ENCODE measurements at regions not wholly inside any gene's neighbourhood (a gene's known extent, or its start where the extent isn't known, plus 50 kb on each side); places are given as distances from the start of the nearest gene placed in this dataset.

DNA sequence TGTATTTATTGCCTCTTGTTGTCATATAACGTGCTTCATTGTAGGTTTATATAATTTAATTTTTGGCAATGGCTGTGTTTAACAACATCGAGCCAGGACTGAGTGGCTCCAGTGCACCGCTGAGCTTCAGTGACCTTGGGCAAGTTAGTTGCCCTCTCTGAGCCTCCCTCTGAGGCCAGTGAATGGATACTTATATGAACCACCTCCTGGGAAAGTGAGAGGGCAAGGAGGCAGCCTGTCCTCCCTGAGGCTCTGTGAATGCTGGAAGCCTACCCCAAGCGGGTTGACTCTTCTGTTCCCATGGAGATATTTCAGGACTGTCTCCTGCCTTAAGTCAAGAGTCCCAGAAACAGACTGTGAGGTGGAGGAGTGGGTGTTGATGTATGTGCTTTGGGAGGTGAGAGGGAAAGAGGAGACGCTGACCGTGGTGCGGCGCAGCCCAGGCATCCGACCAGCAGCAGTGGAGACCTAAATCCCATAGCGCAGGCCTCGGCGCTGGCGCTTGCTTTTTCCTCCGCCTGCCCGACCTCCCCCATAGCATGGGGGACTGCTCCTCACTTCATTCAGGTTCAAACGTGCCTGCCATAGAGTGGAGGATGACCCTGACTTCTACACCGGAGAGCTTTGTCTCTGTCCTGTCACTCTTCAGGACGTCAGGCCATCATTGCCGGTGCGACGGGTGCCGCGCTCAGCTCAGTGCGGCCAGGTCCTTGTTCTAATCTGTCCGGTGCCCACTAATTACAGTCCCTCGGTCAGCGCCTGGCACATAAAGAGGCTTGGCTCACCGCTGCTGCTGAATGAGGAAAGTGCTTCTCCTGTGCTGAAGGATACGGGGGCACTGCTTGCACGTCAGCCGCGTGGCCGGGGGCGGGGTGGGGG, 167.3 kb upstream of the HS6ST1 start:
- H3K4me3 ChIP-seq (ENCODE audit: low read depth, low read length), result no peak overlapping the region
- no peak for DNase-seq (ENCODE audit: low read depth)
- no peak for TF ChIP-seq CTCF (IDR thresholded peaks at IDR 0.05; ENCODE audit: control insufficient read depth, extremely low read depth, insufficient read depth)

DNA sequence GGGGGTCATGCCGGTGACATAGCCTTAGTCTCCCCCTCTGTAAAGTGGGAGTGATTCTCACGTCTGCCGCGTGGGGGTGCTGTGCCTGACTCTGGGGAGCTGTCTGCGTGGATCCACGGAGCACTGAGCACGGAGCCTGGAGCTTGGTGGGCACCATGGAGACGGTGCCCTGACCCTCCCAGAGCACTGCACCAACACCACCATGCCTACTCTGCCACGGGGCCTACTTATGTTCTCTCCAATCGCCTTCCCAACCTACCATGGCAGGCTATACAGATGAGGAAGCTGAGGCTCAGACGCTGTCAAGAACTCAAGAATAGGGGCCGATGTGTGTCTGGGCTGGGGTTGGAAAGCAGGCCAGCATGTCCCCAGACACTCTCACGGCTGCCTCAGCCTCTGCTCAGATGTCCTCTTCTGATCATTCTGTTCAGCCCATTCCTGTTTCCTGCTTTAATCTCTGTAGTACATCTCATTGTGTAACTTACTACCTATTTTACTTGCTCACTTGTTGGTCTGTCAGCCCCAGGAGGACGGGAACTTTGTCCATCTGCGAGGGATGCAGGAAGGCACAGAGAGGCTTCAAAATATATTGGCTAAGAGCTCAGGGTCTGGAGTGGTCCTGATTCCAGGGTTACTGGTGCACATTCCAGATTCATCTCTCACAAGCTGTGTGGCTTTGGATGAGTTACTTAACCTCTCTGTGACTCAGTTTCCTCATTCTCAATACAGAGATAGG, 168.1 kb upstream of the HS6ST1 start:
- DNase-seq (ENCODE audit: low read depth), result no peak
- H3K4me3 ChIP-seq (ENCODE audit: low read depth, low read length), result no peak overlapping the region

DNA sequence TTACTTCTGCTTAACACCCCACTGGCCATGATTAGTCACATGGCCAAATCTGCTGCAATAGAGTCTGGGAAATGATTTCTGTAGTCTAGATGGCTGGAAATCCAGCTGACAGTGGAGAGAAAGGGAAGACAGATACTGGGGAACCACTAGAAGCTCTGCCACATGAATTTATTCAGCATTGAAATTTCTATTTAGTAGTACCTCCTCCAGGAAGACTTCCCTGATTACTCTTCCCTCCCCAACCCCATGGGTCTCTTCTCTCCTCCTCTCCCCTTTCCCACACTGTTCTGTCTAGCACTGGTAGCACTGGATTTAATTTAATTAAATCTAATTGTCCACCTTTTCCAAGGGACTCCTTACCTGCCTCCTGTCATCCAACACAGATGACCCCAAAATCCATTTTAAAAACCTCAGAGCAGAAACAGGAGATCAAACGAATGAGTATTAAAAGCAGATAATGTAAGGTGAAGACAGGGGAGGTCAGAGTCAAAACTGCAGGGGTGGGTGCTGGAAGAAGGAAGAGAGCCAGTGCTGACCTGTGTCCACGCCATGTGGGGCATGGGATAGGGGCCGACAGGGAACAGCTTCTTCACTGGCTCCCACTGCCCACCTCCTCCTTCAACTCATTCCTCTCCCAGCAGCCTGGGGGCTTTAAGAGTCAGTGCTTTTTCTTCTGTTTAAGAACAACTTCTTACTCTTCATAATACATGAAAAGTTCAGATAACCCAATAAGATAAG, 169.2 kb upstream of the HS6ST1 start:
- DNase-seq (ENCODE audit: low read depth), result no peak
- no peak overlapping the region for H3K4me3 ChIP-seq (ENCODE audit: low read depth, low read length)

More for the DNA sequence above, 168.1 kb upstream of the HS6ST1 start:
- TF ChIP-seq CTCF (IDR thresholded peaks at IDR 0.05; ENCODE audit: control insufficient read depth, extremely low read depth, insufficient read depth), result no peak

DNA sequence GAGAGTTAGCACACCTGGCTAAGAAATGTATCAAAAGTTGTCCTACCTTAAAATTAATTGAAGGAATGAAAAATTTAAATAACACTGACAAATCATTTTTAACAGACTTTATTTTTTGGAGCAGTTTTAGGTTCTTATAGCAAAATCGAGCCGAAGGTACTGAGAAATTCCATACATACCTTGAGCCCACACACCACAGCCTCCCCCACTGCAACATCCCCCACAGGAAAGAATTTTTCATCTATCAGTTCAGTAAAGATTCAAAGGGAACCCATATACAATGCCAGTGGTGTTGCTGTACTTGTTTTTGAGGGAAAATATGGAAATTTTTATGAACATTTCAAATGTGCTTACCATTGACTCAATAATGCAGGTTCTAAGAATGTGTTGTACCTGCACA, 169.8 kb upstream of the HS6ST1 start:
- no peak for DNase-seq (ENCODE audit: low read depth)
- no peak for TF ChIP-seq CTCF (IDR thresholded peaks at IDR 0.05; ENCODE audit: control insufficient read depth, extremely low read depth, insufficient read depth)
- no peak overlapping the region for H3K4me3 ChIP-seq (ENCODE audit: low read depth, low read length)

More for the DNA sequence above, 169.2 kb upstream of the HS6ST1 start:
- TF ChIP-seq CTCF (IDR thresholded peaks at IDR 0.05; ENCODE audit: control insufficient read depth, extremely low read depth, insufficient read depth), result no peak

DNA sequence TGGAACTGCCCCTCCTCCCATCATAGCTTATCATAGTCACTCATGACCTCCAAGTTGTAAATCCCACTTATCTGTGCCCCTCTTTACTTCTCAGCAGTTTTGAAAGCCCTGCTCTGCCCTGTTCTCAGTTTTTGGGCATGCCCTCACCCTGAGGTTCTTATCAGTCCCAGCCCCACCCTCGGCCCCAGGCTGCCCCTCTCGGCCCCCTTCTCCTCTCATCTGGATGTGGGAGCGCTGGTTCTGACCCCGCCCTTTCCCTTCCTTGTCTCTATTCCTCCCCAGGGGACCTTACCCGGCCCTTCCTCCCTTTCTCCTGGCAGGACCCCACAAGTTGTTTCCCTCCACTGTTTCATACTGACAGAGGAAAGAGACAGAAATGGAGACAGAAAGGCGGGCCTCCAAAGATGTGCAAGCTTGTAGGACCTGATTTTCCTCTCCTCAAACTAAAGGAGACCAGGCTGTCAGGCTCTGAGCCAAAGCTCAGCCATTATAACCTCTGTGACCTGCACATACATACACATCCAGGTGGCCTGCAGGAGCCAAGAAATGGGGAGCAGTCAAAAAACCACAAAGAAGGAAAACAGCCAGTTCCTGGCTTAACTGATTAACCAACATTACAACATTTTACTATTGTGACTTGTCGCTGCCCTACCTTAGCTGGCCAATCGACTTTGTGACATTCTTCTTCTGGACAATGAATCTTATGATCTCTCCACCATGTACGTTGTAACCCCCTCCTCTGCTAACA, 171.0 kb upstream of the HS6ST1 start:
- TF ChIP-seq CTCF (IDR thresholded peaks at IDR 0.05; ENCODE audit: control insufficient read depth, extremely low read depth, insufficient read depth), result no peak
- H3K4me3 ChIP-seq (ENCODE audit: low read depth, low read length), result no peak overlapping the region
- DNase-seq (ENCODE audit: low read depth), result no peak

DNA sequence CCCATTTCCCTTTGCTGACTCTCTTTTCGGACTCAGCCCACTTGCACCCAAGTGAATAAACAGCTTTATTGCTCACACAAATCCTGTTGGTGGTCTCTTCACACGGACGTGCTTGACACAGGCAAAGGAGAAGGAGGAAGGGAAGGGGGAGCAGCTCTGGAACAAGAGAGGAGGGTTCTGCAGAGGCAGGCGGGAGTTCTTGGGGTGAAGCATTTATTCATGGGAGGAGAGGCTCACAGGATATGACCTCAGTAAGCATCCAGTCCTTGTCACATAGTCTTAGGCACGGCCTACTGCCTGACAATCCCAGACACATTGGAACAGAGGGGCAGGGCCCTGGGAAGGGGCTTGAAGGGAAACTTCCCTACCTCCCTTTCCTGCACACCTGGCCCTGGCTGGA, 171.7 kb upstream of the HS6ST1 start:
- TF ChIP-seq CTCF (IDR thresholded peaks at IDR 0.05; ENCODE audit: control insufficient read depth, extremely low read depth, insufficient read depth), result no peak
- H3K4me3 ChIP-seq (ENCODE audit: low read depth, low read length), result no peak overlapping the region
- no peak for DNase-seq (ENCODE audit: low read depth)

Data from LNCaP clone FGC (cell line).